Lower leg skin (tissue), 3 donors: ENCODE measurements at regions not wholly inside any gene's neighbourhood (a gene's known extent, or its start where the extent isn't known, plus 50 kb on each side); places are given as distances from the start of the nearest gene placed in this dataset.

ENCODE experiments used
- POLR2A ChIP-seq, 2 donors: fragments of 450-650 bp; IDR thresholded peaks; one replicate each; pipeline ENCODE4 v1.6.1; 2016 to 2017; ENCODE audit warnings: antibody characterized with exemption in 2 of 2, mild to moderate bottlenecking in 1 of 2, moderate library complexity in 1 of 2
- TF ChIP-seq, protein P1 (sequence below), 3 donors: fragments of 450-650 bp; IDR thresholded peaks; one replicate each; pipeline ENCODE4 v1.5.1; 2016; ENCODE audit warnings: antibody characterized with exemption in 3 of 3, mild to moderate bottlenecking in 3 of 3, moderate library complexity in 2 of 3

DNA sequence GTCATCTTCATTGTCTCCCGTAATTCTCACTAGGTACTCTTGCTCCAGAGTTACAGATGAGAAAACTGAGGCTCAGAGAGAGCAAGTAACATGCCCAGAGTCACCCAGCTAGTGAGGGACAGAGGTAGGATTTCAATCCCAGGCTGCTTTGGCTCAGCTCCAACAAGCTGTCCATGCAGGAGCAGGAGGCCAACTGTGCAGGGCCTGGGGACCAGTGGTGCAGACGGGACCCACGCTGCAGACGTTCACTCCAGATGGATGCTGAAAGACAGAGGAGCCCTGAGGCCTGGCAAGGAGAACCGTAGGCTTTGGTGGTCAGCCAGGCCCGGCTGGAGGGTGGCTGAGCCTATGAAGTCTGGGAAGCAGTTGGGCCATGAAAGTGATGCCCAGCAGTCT lies 102.6 kb downstream of the MCFD2 start:
- TF ChIP-seq, protein P1, sequence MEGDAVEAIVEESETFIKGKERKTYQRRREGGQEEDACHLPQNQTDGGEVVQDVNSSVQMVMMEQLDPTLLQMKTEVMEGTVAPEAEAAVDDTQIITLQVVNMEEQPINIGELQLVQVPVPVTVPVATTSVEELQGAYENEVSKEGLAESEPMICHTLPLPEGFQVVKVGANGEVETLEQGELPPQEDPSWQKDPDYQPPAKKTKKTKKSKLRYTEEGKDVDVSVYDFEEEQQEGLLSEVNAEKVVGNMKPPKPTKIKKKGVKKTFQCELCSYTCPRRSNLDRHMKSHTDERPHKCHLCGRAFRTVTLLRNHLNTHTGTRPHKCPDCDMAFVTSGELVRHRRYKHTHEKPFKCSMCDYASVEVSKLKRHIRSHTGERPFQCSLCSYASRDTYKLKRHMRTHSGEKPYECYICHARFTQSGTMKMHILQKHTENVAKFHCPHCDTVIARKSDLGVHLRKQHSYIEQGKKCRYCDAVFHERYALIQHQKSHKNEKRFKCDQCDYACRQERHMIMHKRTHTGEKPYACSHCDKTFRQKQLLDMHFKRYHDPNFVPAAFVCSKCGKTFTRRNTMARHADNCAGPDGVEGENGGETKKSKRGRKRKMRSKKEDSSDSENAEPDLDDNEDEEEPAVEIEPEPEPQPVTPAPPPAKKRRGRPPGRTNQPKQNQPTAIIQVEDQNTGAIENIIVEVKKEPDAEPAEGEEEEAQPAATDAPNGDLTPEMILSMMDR (IDR thresholded peaks at IDR 0.05), result no peak
- TF ChIP-seq POLR2A (IDR thresholded peaks at IDR 0.05), result no peak
